ENCODE measurements at regions not wholly inside any gene's neighbourhood (a gene's known extent, or its start where the extent isn't known, plus 50 kb on each side); places are given as distances from the start of the nearest gene placed in this dataset.

- no peak for TF ChIP-seq CTCF (IDR thresholded peaks at IDR 0.05; ENCODE audit: insufficient read depth, low read depth, low read length)
- no peak for DNase-seq (ENCODE audit: low read depth)
These were observed 170.7 kb upstream of the TSHZ3 start for GRCh38 chr19:31519908-31520307.

GRCh38 chr19:31520633-31521032 lies 171.4 kb upstream of the TSHZ3 start:
- no peak for DNase-seq (ENCODE audit: low read depth)
- TF ChIP-seq CTCF (IDR thresholded peaks at IDR 0.05; ENCODE audit: insufficient read depth, low read depth, low read length): no peak
- H3K4me3 ChIP-seq (ENCODE audit: low read depth, low read length): no peak overlapping the region

More at GRCh38 chr19:31519908-31520307, 170.7 kb upstream of the TSHZ3 start:
- no peak overlapping the region for H3K4me3 ChIP-seq (ENCODE audit: low read depth, low read length)

- TF ChIP-seq CTCF (IDR thresholded peaks at IDR 0.05; ENCODE audit: insufficient read depth, low read depth, low read length): no peak
These were observed 176.4 kb upstream of the TSHZ3 start for GRCh38 chr19:31525610-31526147.

GRCh38 chr19:31527443-31527842 lies 178.2 kb upstream of the TSHZ3 start:
- H3K4me3 ChIP-seq (ENCODE audit: low read depth, low read length): no peak overlapping the region
- no peak for TF ChIP-seq CTCF (IDR thresholded peaks at IDR 0.05; ENCODE audit: insufficient read depth, low read depth, low read length)

More at GRCh38 chr19:31525610-31526147, 176.4 kb upstream of the TSHZ3 start:
- H3K4me3 ChIP-seq (ENCODE audit: low read depth, low read length): no peak overlapping the region
- no peak for DNase-seq (ENCODE audit: low read depth)

GRCh38 chr19:31528261-31528660 lies 179.0 kb upstream of the TSHZ3 start:
- H3K4me3 ChIP-seq (ENCODE audit: low read depth, low read length): no peak overlapping the region
- TF ChIP-seq CTCF (IDR thresholded peaks at IDR 0.05; ENCODE audit: insufficient read depth, low read depth, low read length): no peak
- DNase-seq (ENCODE audit: low read depth): no peak

More at GRCh38 chr19:31527443-31527842, 178.2 kb upstream of the TSHZ3 start:
- no peak for DNase-seq (ENCODE audit: low read depth)

GRCh38 chr19:31529121-31529520 lies 179.9 kb upstream of the TSHZ3 start:
- DNase-seq (ENCODE audit: low read depth): no peak
- H3K4me3 ChIP-seq (ENCODE audit: low read depth, low read length): no peak overlapping the region

More at GRCh38 chr19:31529121-31529520, 179.9 kb upstream of the TSHZ3 start:
- no peak for TF ChIP-seq CTCF (IDR thresholded peaks at IDR 0.05; ENCODE audit: insufficient read depth, low read depth, low read length)
